ENCODE measurements at regions not wholly inside any gene's neighbourhood (a gene's known extent, or its start where the extent isn't known, plus 50 kb on each side); places are given as distances from the start of the nearest gene placed in this dataset.

DNA sequence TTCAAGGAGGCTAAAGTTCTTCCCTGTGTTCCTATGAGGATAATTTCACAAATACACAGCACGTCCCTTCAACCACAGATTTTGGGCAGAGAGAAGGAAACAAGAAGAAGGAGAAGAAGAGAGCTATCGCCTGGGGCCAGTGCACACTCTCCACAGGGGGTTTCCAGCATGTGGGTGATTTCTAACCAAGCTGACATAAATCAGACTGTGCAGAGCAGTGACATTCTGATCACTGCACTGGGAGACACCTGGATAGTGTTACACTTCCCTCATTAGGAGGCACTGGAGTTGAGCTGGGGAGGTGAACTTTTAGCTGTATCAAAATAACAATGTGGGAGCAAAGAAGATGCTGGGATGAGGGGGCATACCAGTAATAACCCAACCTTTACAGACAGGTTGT, 71.8 kb upstream of the CENPW start:
- Mint-ChIP-seq H3K4me3 (ENCODE audit: unreplicated experiment) (no peak overlapping the region), H3K27me3 (ENCODE audit: insufficient read depth, unreplicated experiment) (no peaks in the 10 kb centered on the region), H3K4me1 (ENCODE audit: low read depth, unreplicated experiment) (no peaks in the 10 kb centered on the region), H3K36me3 (ENCODE audit: insufficient read depth, unreplicated experiment) (no peaks in the 10 kb centered on the region), H3K9me3 (ENCODE audit: unreplicated experiment) (no peaks in the 10 kb centered on the region), H3K27ac (ENCODE audit: unreplicated experiment) (no peak overlapping the region)
- Histone ChIP-seq H3K4me1 (no peaks in the 10 kb centered on the region), H3K36me3 (ENCODE audit: control insufficient read depth, insufficient read depth, low read length) (no peaks in the 10 kb centered on the region), H3K4me3 (ENCODE audit: low read depth, low read length) (no peak overlapping the region), H3K27me3 (replicated peaks; ENCODE audit: control insufficient read depth, insufficient read depth, low read length) (no peaks in the 10 kb centered on the region), H3K9me3 (no peaks in the 10 kb centered on the region)
- TF ChIP-seq, protein P1, sequence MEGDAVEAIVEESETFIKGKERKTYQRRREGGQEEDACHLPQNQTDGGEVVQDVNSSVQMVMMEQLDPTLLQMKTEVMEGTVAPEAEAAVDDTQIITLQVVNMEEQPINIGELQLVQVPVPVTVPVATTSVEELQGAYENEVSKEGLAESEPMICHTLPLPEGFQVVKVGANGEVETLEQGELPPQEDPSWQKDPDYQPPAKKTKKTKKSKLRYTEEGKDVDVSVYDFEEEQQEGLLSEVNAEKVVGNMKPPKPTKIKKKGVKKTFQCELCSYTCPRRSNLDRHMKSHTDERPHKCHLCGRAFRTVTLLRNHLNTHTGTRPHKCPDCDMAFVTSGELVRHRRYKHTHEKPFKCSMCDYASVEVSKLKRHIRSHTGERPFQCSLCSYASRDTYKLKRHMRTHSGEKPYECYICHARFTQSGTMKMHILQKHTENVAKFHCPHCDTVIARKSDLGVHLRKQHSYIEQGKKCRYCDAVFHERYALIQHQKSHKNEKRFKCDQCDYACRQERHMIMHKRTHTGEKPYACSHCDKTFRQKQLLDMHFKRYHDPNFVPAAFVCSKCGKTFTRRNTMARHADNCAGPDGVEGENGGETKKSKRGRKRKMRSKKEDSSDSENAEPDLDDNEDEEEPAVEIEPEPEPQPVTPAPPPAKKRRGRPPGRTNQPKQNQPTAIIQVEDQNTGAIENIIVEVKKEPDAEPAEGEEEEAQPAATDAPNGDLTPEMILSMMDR (IDR thresholded peaks at IDR 0.05; ENCODE audit: insufficient read depth in 1 of 2, low read depth in 1 of 2, low read length in 1 of 2, severe bottlenecking in 1 of 2, unreplicated experiment in 1 of 2), result no peak
- CTCF ChIA-PET, result no interaction called here
- no peak for DNase-seq
- intact Hi-C loops (cut with micrococcal nuclease; ENCODE audit: unreplicated experiment), result no loop called here
- BruUV-seq (replicated peaks), result no TSS peak
- POLR2A ChIA-PET, result no interaction called here

DNA sequence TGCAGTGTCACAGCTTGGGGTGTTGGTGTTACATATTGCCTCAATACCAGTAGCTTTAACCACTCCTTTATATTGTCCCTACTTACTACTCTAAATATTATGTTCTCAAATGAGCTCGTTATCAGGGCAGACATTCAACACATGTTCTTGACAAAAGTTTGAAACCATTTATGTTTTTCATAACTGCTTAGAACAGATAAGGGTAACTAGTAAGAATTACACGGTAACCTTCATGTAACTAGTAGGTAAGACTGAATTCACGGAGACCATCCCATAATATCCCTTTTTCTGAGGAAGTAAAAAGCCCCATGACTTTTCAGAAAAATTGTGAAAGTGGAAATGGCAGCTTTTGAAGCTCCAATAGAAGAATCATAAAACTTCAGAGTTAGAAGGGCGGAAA, 59.6 kb upstream of the CENPW start:
- no peaks in the 10 kb centered on the region for H3K9me3 Mint-ChIP-seq (ENCODE audit: unreplicated experiment)
- intact Hi-C loops (cut with micrococcal nuclease; ENCODE audit: unreplicated experiment), result no loop called here
- no peak overlapping the region for H3K4me3 Mint-ChIP-seq (ENCODE audit: unreplicated experiment)
- Histone ChIP-seq H3K4me1 (no peaks in the 10 kb centered on the region), H3K27me3 (replicated peaks; ENCODE audit: control insufficient read depth, insufficient read depth, low read length) (no peaks in the 10 kb centered on the region), H3K4me3 (ENCODE audit: low read depth, low read length) (no peak overlapping the region), H3K9me3 (no peaks in the 10 kb centered on the region), H3K36me3 (ENCODE audit: control insufficient read depth, insufficient read depth, low read length) (no peaks in the 10 kb centered on the region)
- H3K36me3 Mint-ChIP-seq (ENCODE audit: insufficient read depth, unreplicated experiment), result no peaks in the 10 kb centered on the region
- BruUV-seq (replicated peaks), result no TSS peak
- TF ChIP-seq, protein P1 (IDR thresholded peaks at IDR 0.05; ENCODE audit: insufficient read depth in 1 of 2, low read depth in 1 of 2, low read length in 1 of 2, severe bottlenecking in 1 of 2, unreplicated experiment in 1 of 2), result no peak
- POLR2A ChIA-PET, result no interaction called here
- CTCF ChIA-PET, result no interaction called here
- peaks cover 4% of the 10 kb centered on the region for H3K4me1 Mint-ChIP-seq (ENCODE audit: low read depth, unreplicated experiment)
- DNase-seq, result no peak
- H3K27me3 Mint-ChIP-seq (ENCODE audit: insufficient read depth, unreplicated experiment), result no peaks in the 10 kb centered on the region
- H3K27ac Mint-ChIP-seq (ENCODE audit: unreplicated experiment), result no peak overlapping the region

DNA sequence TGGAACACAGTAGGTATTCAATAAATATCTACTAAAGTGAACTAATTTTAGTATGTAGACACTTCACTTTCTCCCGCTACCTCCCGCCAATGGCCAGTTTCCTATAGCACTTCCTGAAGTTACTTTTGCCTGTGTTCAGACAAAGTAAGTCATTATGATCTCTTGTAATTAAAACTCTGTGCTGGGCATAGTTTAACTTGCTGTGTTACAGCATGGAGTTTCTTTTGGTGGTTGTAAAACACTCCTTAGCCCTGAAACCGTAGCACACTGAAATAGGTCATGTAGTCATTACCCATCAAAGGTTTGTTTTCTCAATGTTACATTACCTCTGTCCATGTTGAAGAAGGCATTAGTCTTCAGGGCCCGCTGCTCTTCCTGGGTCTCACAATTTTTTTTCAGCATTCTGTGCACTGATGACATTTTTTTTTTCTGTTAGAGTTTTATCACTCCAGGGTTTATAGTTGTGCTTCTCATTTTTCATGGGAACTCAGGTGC, 54.0 kb upstream of the CENPW start:
- intact Hi-C loops (cut with micrococcal nuclease; ENCODE audit: unreplicated experiment), result no loop called here
- H3K27ac Mint-ChIP-seq (ENCODE audit: unreplicated experiment), result no peak overlapping the region

More for the DNA sequence above, 54.0 kb upstream of the CENPW start:
- H3K9me3 ChIP-seq, result no peaks in the 10 kb centered on the region; the same call in 1 of the 2 replicates
- H3K27me3 ChIP-seq (replicated peaks; ENCODE audit: control insufficient read depth, insufficient read depth, low read length), result no peaks in the 10 kb centered on the region; the same call in 1 of the 2 replicates
- BruUV-seq (replicated peaks), result no TSS peak
- TF ChIP-seq, protein P1 (IDR thresholded peaks at IDR 0.05; ENCODE audit: insufficient read depth in 1 of 2, low read depth in 1 of 2, low read length in 1 of 2, severe bottlenecking in 1 of 2, unreplicated experiment in 1 of 2), result no peak
- H3K36me3 Mint-ChIP-seq (ENCODE audit: insufficient read depth, unreplicated experiment), result no peaks in the 10 kb centered on the region
- no peak overlapping the region for H3K4me3 ChIP-seq (ENCODE audit: low read depth, low read length)
- H3K4me1 Mint-ChIP-seq (ENCODE audit: low read depth, unreplicated experiment), result peaks cover 4% of the 10 kb centered on the region
- H3K9me3 Mint-ChIP-seq (ENCODE audit: unreplicated experiment), result no peaks in the 10 kb centered on the region
- H3K4me3 Mint-ChIP-seq (ENCODE audit: unreplicated experiment), result no peak overlapping the region
- H3K27me3 Mint-ChIP-seq (ENCODE audit: insufficient read depth, unreplicated experiment), result no peaks in the 10 kb centered on the region
- DNase-seq, result no peak
- POLR2A ChIA-PET, result no interaction called here
- CTCF ChIA-PET, result no interaction called here
- H3K4me1 ChIP-seq, result 0 out of 2 replicates have a peak, but pooled peaks cover 3% of the 10 kb centered on the region
- no peaks in the 10 kb centered on the region for H3K36me3 ChIP-seq (ENCODE audit: control insufficient read depth, insufficient read depth, low read length)

All from Caco-2 (cell line).